ENCODE measurements at regions not wholly inside any gene's neighbourhood (a gene's known extent, or its start where the extent isn't known, plus 50 kb on each side); places are given as distances from the start of the nearest gene placed in this dataset.

- no peaks in the 10 kb centered on the region for H3K36me3 ChIP-seq (ENCODE audit: low read depth)
- TF ChIP-seq CTCF (conservative IDR thresholded peaks at IDR 0.05): no peak
- H3F3A ChIP-seq (ENCODE audit: insufficient read depth, low read depth): no peaks in the 10 kb centered on the region
- no peaks in the 10 kb centered on the region for H4K20me1 ChIP-seq (ENCODE audit: insufficient read depth)
- H3K4me2 ChIP-seq: no peak overlapping the region
- no peaks in the 10 kb centered on the region for H3K9me2 ChIP-seq (ENCODE audit: insufficient read depth)
- BruUV-seq (replicated peaks): no TSS peak
- H3K4me1 ChIP-seq (replicated peaks; ENCODE audit: insufficient read depth): no peaks in the 10 kb centered on the region
- no peaks in the 10 kb centered on the region for H3K9me3 ChIP-seq (ENCODE audit: insufficient read depth, low read depth)
- no peak overlapping the region for H2AFZ ChIP-seq
- no peaks in the 10 kb centered on the region for H3K27me3 ChIP-seq (ENCODE audit: insufficient read depth, low read depth)
- intact Hi-C loops (cut with micrococcal nuclease; ENCODE audit: unreplicated experiment): no loop called here
- H3K4me3 ChIP-seq: no peak overlapping the region
- CTCF ChIA-PET: no interaction called here
- no peak for DNase-seq
- POLR2A ChIA-PET (ENCODE audit: unreplicated experiment): no interaction called here
- no peak overlapping the region for H3K27ac ChIP-seq
- no peaks in the 10 kb centered on the region for H3K79me2 ChIP-seq (ENCODE audit: low read depth)
These were observed 497.4 kb downstream of the RPS24 start for GRCh38 chr10:78531088-78531487.

GRCh38 chr10:78532480-78533042, 498.9 kb downstream of the RPS24 start:
- POLR2A ChIA-PET (ENCODE audit: unreplicated experiment): no interaction called here

GRCh38 chr10:78533098-78533497, 499.4 kb downstream of the RPS24 start:
- H3K9me3 ChIP-seq (ENCODE audit: insufficient read depth, low read depth): no peaks in the 10 kb centered on the region
- no peak for DNase-seq
- H3F3A ChIP-seq (ENCODE audit: insufficient read depth, low read depth): no peaks in the 10 kb centered on the region
- no peaks in the 10 kb centered on the region for H3K4me1 ChIP-seq (replicated peaks; ENCODE audit: insufficient read depth)
- H2AFZ ChIP-seq: no peak overlapping the region
- no peaks in the 10 kb centered on the region for H3K36me3 ChIP-seq (ENCODE audit: low read depth)
- BruUV-seq (replicated peaks): no TSS peak
- no peaks in the 10 kb centered on the region for H4K20me1 ChIP-seq (ENCODE audit: insufficient read depth)
- H3K79me2 ChIP-seq (ENCODE audit: low read depth): no peaks in the 10 kb centered on the region
- POLR2A ChIA-PET (ENCODE audit: unreplicated experiment): interaction anchor here (0.5 kb wide), 1 partner anchor 516 kb away, joined by 3 read pairs; no protein-coding TSS in a partner anchor
- no peaks in the 10 kb centered on the region for H3K9me2 ChIP-seq (ENCODE audit: insufficient read depth)
- no peak overlapping the region for H3K4me3 ChIP-seq
- H3K4me2 ChIP-seq: no peak overlapping the region
- H3K27ac ChIP-seq: no peak overlapping the region
- CTCF ChIA-PET: no interaction called here
- intact Hi-C loops (cut with micrococcal nuclease; ENCODE audit: unreplicated experiment): no loop called here
- TF ChIP-seq CTCF (conservative IDR thresholded peaks at IDR 0.05) (no peak), EZH2 (IDR thresholded peaks at IDR 0.05; ENCODE audit: low read depth) (no peak)
- no peaks in the 10 kb centered on the region for H3K27me3 ChIP-seq (ENCODE audit: insufficient read depth, low read depth)

More at GRCh38 chr10:78532480-78533042, 498.9 kb downstream of the RPS24 start:
- H3F3A ChIP-seq (ENCODE audit: insufficient read depth, low read depth): no peaks in the 10 kb centered on the region
- no peaks in the 10 kb centered on the region for H3K36me3 ChIP-seq (ENCODE audit: low read depth)
- no peaks in the 10 kb centered on the region for H4K20me1 ChIP-seq (ENCODE audit: insufficient read depth)
- no peaks in the 10 kb centered on the region for H3K27me3 ChIP-seq (ENCODE audit: insufficient read depth, low read depth)
- no TSS peak for BruUV-seq (replicated peaks)
- intact Hi-C loops (cut with micrococcal nuclease; ENCODE audit: unreplicated experiment): no loop called here
- H3K27ac ChIP-seq: no peak overlapping the region
- CTCF ChIA-PET: no interaction called here
- H3K79me2 ChIP-seq (ENCODE audit: low read depth): no peaks in the 10 kb centered on the region
- no peaks in the 10 kb centered on the region for H3K9me3 ChIP-seq (ENCODE audit: insufficient read depth, low read depth)
- DNase-seq: no peak
- H3K4me3 ChIP-seq: no peak overlapping the region
- no peak for TF ChIP-seq CTCF (conservative IDR thresholded peaks at IDR 0.05)
- no peak for TF ChIP-seq EZH2 (IDR thresholded peaks at IDR 0.05; ENCODE audit: low read depth)
- H3K4me1 ChIP-seq (replicated peaks; ENCODE audit: insufficient read depth): no peaks in the 10 kb centered on the region
- H2AFZ ChIP-seq: no peak overlapping the region
- no peaks in the 10 kb centered on the region for H3K9me2 ChIP-seq (ENCODE audit: insufficient read depth)
- no peak overlapping the region for H3K4me2 ChIP-seq

All from PC-9 (cell line).